GM19395 (cell line): ENCODE measurements at regions not wholly inside any gene's neighbourhood (a gene's known extent, or its start where the extent isn't known, plus 50 kb on each side); places are given as distances from the start of the nearest gene placed in this dataset.

Experiments used
- ATAC-seq: cut with Tn5 transposase; IDR thresholded peaks from one replicate; pipeline ENCODE4 v1.9.1; 2021; ENCODE audit warnings: mild to moderate bottlenecking, moderate library complexity; ENCODE audit not compliant: unreplicated experiment

DNA sequence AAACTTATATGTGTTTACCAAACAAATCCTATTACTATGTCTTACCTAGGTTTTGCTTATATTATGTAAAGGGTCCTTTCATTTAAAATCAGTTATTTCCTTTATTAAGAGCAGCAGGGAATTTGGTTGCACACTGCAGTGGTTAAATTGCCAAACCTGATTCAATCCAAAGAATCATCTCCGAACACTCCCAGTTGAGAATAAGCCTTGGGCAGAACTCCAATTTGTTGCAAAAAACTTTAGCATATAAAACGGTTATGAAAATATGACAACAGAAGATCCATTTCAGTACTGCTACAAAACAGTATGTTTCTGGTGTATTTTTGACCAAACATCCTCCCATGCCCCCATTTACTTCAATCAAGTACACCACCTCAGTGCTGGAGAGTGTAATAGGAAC is 587.0 kb upstream of the GRAMD2B start:
- ATAC-seq = no peak

- ATAC-seq = no peak
These were observed 585.3 kb upstream of the GRAMD2B start for GRCh38 chr5:125837866-125838265.

DNA sequence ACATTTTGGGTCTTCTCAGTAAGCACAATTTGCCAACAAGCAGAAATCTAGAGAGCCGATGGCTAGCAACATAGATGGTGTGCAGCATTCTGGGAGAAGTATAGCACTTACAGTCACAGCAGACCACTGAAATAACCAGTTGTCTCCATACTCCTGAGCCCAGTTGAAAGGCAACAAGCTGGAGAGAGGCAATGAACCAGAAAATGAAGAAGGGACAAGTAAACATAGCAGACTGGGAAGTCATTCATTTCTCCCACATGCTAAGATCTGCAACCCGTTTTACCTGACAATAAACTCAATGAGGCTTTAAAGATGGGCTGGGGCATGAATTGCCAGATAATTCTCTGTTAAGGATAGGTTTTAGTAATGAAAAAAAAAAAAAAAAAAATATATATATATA is 575.6 kb upstream of the GRAMD2B start:
- ATAC-seq = no peak

- no peak for ATAC-seq
These were observed 574.5 kb upstream of the GRAMD2B start for GRCh38 chr5:125848751-125849150.

GRCh38 chr5:125856949-125857348 is 566.3 kb upstream of the GRAMD2B start:
- no peak for ATAC-seq

DNA sequence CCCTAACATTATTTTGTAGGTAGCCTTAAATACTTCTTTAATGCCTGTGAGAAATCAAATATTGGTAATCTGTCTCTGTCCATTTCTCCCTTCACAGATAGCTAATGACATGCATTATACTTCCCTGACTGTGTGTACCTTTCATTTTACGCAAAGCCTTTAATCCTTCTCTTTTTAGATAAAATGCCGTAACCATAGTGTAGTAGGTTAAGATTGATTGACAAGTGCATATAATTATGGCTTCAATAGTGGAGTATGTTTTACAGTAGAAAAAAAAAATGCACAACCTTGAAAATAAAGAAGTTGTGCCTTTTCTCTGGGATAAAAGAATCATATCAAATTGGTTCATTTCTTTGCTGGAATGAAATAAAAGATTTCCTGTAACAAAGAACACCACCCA is 559.6 kb upstream of the GRAMD2B start:
- no peak for ATAC-seq

- no peak for ATAC-seq
These were observed 557.9 kb upstream of the GRAMD2B start for GRCh38 chr5:125865166-125865815.

DNA sequence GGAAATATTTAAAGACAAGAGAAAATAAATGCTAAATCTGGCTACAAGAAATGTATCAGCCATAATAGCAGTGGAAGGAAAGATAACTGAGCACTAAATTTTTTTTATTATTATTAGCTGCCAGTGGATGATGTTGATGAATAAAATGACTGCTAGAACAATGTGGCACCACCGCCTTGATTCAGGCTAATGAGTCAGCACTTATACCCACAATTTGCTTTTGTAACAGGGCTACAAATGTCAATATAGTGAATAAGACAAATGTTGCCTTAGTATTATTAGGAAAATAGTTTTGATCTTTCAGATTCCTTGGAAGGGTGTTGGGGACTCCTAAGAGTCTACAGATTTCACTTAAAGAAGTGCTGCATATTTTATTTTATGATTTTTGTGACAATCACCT is 555.2 kb upstream of the GRAMD2B start:
- no peak for ATAC-seq

DNA sequence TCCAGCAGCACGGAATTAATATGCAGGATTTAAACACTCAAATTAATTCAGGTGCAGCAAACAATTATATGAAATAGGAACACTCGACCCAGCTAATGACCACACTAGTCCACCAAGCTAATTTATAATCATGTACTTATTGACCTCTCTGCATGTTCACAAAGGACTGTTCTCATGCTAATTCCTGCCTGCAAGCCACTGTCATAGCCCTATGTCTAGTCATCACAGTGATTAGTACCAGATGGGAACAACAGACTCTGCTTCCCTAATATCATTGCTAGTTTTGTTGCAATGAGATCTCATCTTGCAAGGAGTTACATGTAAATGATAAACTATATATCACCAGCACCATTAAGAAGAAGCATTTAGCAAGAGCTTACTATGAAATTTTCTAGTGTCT is 553.0 kb upstream of the GRAMD2B start:
- ATAC-seq = no peak

DNA sequence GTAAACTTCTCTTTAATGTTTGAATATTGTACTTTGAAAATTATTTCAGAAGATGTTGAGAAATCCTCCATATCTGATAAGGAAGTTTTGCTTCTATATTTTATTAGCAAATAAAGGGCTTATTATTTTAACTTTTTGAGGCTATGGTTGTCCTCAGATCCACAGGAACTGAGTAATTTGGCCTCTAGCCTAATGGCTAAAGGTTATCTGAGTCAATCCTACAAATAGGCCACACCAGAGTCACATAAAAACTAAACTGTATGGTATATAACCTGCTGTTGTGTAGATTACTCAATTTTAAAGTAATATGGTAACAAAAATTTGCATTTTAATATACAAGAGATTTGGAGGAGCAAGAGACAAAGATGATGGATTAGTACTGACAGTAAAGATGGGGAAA is 549.2 kb upstream of the GRAMD2B start:
- ATAC-seq = no peak

DNA sequence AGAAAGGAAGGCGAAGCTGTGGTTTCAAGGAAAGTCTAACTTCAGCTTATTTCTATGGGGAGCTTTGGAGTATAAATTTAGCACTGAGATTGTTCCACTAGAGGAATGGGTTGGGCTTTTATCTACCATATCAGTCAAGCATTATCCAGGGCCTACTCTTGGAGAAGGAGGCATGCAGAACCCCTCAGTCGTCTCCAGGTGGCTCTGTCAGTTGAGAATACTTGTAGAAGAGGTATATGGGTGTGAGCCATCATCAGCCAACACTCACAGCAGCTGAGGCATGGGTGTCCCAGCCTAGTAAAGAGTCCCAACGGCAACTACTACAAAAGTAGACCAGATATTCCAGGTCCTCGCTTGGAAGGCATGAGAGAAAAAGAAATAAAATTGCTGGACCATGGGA is 548.5 kb upstream of the GRAMD2B start:
- ATAC-seq = no peak

DNA sequence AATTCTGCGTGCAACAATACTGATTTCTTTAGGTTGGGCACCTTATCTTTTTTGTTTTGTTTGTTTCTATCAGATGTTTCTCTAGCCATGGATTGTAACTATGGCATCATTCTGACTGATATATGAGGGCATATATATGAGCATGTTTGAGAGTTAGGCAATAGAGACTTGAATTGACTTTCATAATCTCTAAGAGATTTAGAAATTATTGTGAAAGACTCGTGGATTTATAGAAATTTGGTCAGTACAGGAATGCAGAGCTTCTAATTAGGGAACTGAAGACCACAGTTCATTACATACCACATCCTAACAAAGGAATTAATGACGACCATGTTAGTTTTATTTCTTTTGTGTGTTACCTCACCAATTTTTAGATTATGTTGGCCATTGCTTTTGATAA is 546.0 kb upstream of the GRAMD2B start:
- ATAC-seq = no peak

DNA sequence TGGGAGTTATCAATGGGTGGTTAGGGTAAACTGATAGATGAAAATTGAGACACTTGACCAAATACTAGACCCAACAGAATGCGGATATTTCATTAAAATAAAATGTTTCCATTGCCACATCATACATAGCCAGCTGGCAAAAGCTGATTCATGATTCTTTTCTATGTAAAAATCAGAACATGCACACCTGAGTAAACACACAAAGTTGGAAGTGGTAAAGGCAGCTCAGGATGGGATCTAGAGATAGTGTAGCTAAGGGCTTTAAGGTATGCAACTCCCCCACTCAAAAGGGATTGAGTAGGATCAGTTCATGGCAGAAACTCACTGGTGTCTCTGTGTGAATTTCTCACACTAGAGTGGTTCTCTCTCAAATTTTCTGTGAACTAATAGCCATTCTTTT is 541.1 kb upstream of the GRAMD2B start:
- no peak for ATAC-seq

DNA sequence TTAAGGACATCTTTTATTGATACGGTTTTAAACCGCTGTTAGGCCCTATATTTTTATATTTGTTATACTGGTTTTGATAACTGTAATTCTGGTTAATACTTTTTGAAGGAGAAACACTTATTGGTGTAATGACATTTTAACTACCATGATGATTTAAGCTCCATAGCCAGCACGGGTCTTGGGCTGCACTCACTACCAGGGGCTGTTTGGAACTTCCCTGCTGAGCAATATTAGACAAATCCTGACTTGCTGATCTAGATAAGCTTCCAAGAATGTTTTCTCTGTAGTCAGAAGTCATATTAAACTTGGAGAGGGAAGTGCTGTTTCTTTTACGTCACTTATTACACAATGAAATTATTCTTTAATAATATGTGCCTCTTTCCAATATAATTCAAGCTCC is 540.0 kb upstream of the GRAMD2B start:
- no peak for ATAC-seq

GRCh38 chr5:125888358-125888757 is 534.9 kb upstream of the GRAMD2B start:
- ATAC-seq = no peak

- ATAC-seq = no peak
These were observed 532.7 kb upstream of the GRAMD2B start for GRCh38 chr5:125890511-125890931.

- ATAC-seq = no peak
These were observed 532.0 kb upstream of the GRAMD2B start for GRCh38 chr5:125891061-125891725.

DNA sequence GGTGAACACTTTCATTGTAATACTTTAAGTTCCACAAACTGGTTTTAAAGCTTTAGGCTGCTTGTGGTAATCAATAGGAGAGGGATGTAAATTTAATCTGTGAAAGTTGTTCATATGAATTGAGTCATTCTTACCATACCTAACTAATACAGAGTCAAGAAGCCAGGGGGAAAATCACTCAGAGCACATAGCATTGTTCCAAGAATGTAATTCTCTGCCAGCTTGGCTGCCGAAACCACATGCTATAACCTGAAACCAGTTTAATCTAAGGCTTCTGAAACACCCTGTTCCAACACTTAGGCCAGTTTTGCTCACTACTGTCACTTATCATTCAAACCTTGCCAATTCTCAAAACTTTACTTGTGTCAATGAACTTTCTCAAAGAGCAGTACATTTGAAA is 528.8 kb upstream of the GRAMD2B start:
- ATAC-seq = no peak

DNA sequence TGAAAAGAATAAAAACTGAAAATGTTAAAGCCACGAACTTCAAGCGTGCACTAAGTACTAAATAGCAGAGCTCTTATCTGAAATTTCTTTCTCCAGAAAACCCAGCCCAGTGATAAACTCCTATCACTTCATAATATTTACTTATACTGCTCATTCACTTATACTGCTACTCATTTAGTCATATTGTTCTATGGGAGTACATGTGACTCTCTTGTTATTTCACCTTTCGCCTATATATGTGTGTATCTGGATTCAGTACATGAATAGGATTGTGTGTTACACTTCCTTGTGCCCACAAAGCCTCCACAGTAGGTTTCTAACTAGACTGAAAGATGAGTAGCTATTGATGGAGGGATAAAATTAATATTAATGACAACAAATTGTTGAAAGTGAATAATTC is 526.8 kb upstream of the GRAMD2B start:
- ATAC-seq = no peak

DNA sequence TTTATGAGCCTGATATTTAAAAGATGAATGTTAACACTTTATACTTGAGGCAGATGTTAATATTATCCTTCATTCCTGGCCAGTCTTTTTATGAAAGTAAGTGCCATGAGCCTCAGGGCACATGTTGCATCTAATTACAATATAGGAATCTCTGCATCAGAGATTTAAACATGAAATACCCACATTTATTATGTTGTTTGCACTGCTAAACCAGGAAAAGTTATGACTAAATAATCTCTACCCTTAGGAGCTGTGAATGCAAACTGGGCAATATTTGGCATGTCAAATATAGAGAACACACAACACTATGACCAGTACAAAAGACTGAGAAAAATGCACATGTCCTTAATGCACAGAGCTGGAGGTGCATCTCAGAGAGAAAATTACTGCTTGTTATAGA is 526.1 kb upstream of the GRAMD2B start:
- no peak for ATAC-seq

DNA sequence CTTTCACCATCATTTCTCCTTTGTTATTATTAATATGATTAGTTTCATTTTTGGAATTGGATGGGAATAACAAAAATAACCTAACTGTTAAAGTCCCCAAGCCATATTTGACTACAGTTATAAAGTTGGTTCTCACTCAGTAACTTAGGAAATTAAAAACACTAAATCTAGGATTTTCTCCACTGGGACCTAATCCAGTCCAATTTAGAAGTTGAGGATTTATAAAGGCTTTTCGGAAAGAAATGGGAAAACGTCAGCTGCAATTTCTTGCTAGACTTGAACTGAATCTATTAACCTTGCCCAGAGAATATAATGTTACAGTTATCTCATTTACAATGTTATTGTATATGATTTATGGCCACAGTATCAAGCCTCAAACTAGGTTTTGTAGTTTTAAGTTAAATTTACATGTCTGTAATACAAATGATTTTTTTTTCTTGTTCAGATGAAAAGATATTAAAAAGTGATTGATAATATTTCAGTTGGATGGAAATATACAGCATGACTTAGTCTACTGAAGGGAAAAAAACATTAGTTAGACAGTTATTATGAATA is 524.3 kb upstream of the GRAMD2B start:
- ATAC-seq = no peak

GRCh38 chr5:125912028-125912427 is 511.2 kb upstream of the GRAMD2B start:
- no peak for ATAC-seq

DNA sequence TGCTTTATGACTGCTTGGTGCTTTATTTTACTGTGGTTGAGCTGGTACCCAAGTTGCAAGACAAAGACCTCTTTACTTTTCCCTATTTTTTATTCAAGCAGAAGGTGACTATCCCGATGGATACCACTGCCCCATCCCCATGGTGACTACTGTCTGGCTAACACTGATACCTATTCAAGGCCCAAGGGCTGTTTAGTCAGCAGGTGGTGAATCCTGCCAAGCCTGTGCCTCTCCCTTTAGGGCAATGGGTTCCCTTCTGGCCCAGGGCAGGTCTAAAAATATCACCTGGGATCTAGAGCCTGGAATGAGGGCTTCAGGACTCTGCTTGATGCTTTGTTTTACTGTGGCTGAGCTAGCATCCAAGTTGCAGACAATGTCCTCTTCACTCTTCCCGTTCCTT is 510.0 kb upstream of the GRAMD2B start:
- no peak for ATAC-seq
